Heart left ventricle (tissue), 13 donors: ENCODE measurements at regions not wholly inside any gene's neighbourhood (a gene's known extent, or its start where the extent isn't known, plus 50 kb on each side); places are given as distances from the start of the nearest gene placed in this dataset.

Experiments used
- CTCF ChIP-seq, 12 donors: fragments of 200-600 bp; sonication (generic) in 4 of 12; IDR thresholded peaks; one replicate each; pipeline versions ENCODE4 v1.5.0 to v1.8.0; 2018 to 2022; ENCODE audit warnings: antibody characterized with exemption in 12 of 12, mild to moderate bottlenecking in 5 of 12
- POLR2A ChIP-seq, 2 donors: fragments of 450-650 bp; IDR thresholded peaks; one replicate each; pipeline ENCODE4 v1.6.1; 2017; ENCODE audit warnings: antibody characterized with exemption in 2 of 2, mild to moderate bottlenecking in 2 of 2, moderate library complexity in 2 of 2
- donor health status: ischemic (EF 13 %, LVEDD 7.1; RV severe dilation, severe dysfunction).
- donor health status: DM: no; HTN: yes; CAD: no.
- donor health status: DM: no; HTN: no; CAD: no.
- donor health status: ischemic (EF 25% LVEDD 6.9; RV normal size, moderate dysfunction).
- donor health status: ischemic (EF 25% LVEDD 5.7; RV mildly dilated, moderate dysfunction).
- donor health status: ischemic (EF 35%, LVEDD 5.7; RV mildly dilated, moderate dysfunction).
- donor health status: nonischemic (EF 11% LVEDD 7.7; RV severe dilation, severe dysfunction).
- donor health status: DM: yes; HTN: yes; CAD: no.
- donor health status: PGD.
- donor health status: ischemic (EF 29% LVEDD 5.4; RV normal size, mild dysfunction).
- donor health status: nonischemic (EF 23%, LVEDD 6.1; RV moderate dilation, normal function).

- TF ChIP-seq CTCF (IDR thresholded peaks at IDR 0.05) (no peak), POLR2A (IDR thresholded peaks at IDR 0.05) (no peak)
Observed at GRCh38 chr16:13809765-13810164, 110.2 kb upstream of the ERCC4 start.
